Neuronal stem cell (in vitro differentiated cells): ENCODE measurements at regions not wholly inside any gene's neighbourhood (a gene's known extent, or its start where the extent isn't known, plus 50 kb on each side); places are given as distances from the start of the nearest gene placed in this dataset.
A peak's percentile ranks its signal among the peaks of the same experiment; 100 is the strongest.

Experiments
- DNase-seq: peaks from one replicate; pipeline ENCODE4 v3.0.0-alpha.2; 2013; ENCODE audit warnings: low spot score
- H2AFZ ChIP-seq: one replicate; pipeline ENCODE4 v1.6.1; 2013; ENCODE audit warnings: mild to moderate bottlenecking, low read length, inconsistent platforms
- H2AK5ac ChIP-seq: 2 replicates; pipeline ENCODE4 v1.6.1; 2013; ENCODE audit warnings: low read depth, mild to moderate bottlenecking, inconsistent platforms, low read length, moderate library complexity, mixed read lengths
- H2BK120ac ChIP-seq: 2 replicates; pipeline ENCODE4 v1.6.1; 2013; ENCODE audit warnings: low read depth, mild to moderate bottlenecking, inconsistent platforms, low read length, moderate library complexity, mixed read lengths
- H2BK12ac ChIP-seq: one replicate; pipeline ENCODE4 v1.6.1; 2013; ENCODE audit warnings: low read length, inconsistent platforms
- H2BK15ac ChIP-seq: 2 replicates; pipeline ENCODE4 v1.6.1; 2013; ENCODE audit warnings: mild to moderate bottlenecking, low read length, inconsistent platforms, mixed read lengths
- H2BK5ac ChIP-seq: one replicate; pipeline ENCODE4 v1.6.1; 2013; ENCODE audit warnings: inconsistent platforms, mild to moderate bottlenecking, low read length, moderate library complexity
- H3K14ac ChIP-seq: one replicate; pipeline ENCODE4 v1.6.1; 2013; ENCODE audit warnings: low read length, inconsistent platforms
- H3K18ac ChIP-seq: 2 replicates; pipeline ENCODE4 v1.6.1; 2013; ENCODE audit warnings: low read length, inconsistent platforms
- H3K23ac ChIP-seq: 2 replicates; pipeline ENCODE4 v1.6.1; 2013; ENCODE audit warnings: low read depth, mild to moderate bottlenecking, mixed read lengths, low read length, inconsistent platforms; ENCODE audit not compliant: poor library complexity
- H3K27ac ChIP-seq: replicated peaks from 3 replicates; pipeline ENCODE4 v1.5.1; 2013; ENCODE audit warnings: low read length, inconsistent platforms
- H3K27me3 ChIP-seq, 3 experiments: 2 replicates each; pipeline ENCODE4 v1.6.1; 2013; ENCODE audit warnings: low read length in 3 of 3, mild to moderate bottlenecking in 2 of 3, inconsistent platforms in 1 of 3, low read depth in 1 of 3, mixed read lengths in 1 of 3, moderate library complexity in 1 of 3; ENCODE audit not compliant: control insufficient read depth in 3 of 3, insufficient read depth in 3 of 3
- H3K36me3 ChIP-seq, 2 donors: replicated peaks in 1 of 2; 2 replicates each; pipeline ENCODE4 v1.6.1; 2013; ENCODE audit warnings: low read length in 2 of 2; ENCODE audit not compliant: control insufficient read depth in 2 of 2, insufficient read depth in 2 of 2
- H3K4ac ChIP-seq: 2 replicates; pipeline ENCODE4 v1.6.1; 2013; ENCODE audit warnings: inconsistent platforms, mild to moderate bottlenecking, low read length, moderate library complexity
- H3K4me1 ChIP-seq, 2 donors: 1 replicate in 1 of 2; 2 replicates in 1 of 2; pipeline ENCODE4 v1.6.1; 2013; ENCODE audit warnings: low read length in 2 of 2, low read depth in 1 of 2; ENCODE audit not compliant: control insufficient read depth in 2 of 2, insufficient read depth in 1 of 2
- H3K4me2 ChIP-seq: one replicate; pipeline ENCODE4 v1.6.1; 2013; ENCODE audit warnings: mild to moderate bottlenecking, low read length, inconsistent platforms; ENCODE audit not compliant: insufficient read depth, poor library complexity, severe bottlenecking
- H3K4me3 ChIP-seq, 2 donors: 2 replicates each; pipeline ENCODE4 v1.5.1; 2013; ENCODE audit warnings: low read length in 2 of 2, mild to moderate bottlenecking in 2 of 2, inconsistent platforms in 1 of 2, moderate library complexity in 1 of 2
- H3K79me1 ChIP-seq: one replicate; pipeline ENCODE4 v1.6.1; 2013; ENCODE audit warnings: low read depth, mild to moderate bottlenecking, inconsistent platforms, low read length, moderate library complexity
- H3K9ac ChIP-seq: one replicate; pipeline ENCODE4 v1.6.1; 2013; ENCODE audit warnings: mild to moderate bottlenecking, low read depth, low read length, inconsistent platforms; ENCODE audit not compliant: poor library complexity
- H3K9me3 ChIP-seq, 2 donors: replicated peaks in 1 of 2; 2 replicates each; pipeline versions ENCODE3 to v1.6.1; 2013; ENCODE audit warnings: low read length in 2 of 2, mild to moderate bottlenecking in 2 of 2, inconsistent platforms in 1 of 2, low read depth in 1 of 2, mixed read lengths in 1 of 2, moderate library complexity in 1 of 2; ENCODE audit not compliant: control insufficient read depth in 2 of 2, insufficient read depth in 1 of 2
- H4K8ac ChIP-seq: one replicate; pipeline ENCODE4 v1.6.1; 2013; ENCODE audit warnings: low read depth, mild to moderate bottlenecking, inconsistent platforms, low read length, moderate library complexity
- H4K91ac ChIP-seq: one replicate; pipeline ENCODE4 v1.6.1; 2013; ENCODE audit warnings: low read length, low read depth, mild to moderate bottlenecking, inconsistent platforms; ENCODE audit not compliant: poor library complexity
- whole genome bisulfite sequencing, 2 donors: extraction: QIAGEN DNeasy Blood & Tissue Kit; methylation state at CpG; one replicate each; pipeline ENCODE4 v1.1.7; 2013; ENCODE audit warnings: missing lambda C conversion rate in 2 of 2, mixed read lengths in 1 of 2; ENCODE audit not compliant: insufficient read length in 2 of 2, insufficient replicate concordance in 1 of 2; ENCODE audit errors: extremely low coverage in 2 of 2; 5-methylcytosine and 5-hydroxymethylcytosine counted together

DNA sequence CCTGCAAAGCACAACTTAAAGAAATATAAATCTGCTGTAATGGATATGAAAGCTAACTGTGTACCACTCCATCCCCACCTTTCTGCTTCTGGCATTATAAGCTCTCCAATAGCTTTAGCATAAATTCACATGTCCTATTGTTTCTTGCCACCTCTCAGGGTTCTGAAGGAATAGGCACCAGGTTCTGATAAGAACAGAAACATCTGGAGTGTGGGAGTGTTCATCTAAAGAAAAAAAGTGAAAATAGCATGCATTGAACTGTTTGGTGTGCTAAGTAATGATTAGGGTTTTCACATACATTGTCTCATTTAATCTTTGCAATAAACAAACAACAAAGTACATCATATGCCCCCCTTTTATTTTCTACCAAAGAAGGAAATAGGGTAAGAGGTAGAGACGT is 72.3 kb downstream of the FAM76B start:
- H4K8ac ChIP-seq, result no peak overlapping the region
- H3K9me3 ChIP-seq, result no peaks in the 10 kb centered on the region
- H3K79me1 ChIP-seq, result no peaks in the 10 kb centered on the region
- no peak overlapping the region for H3K4me2 ChIP-seq
- no peak overlapping the region for H3K18ac ChIP-seq
- H3K4me3 ChIP-seq, result no peak overlapping the region
- no peaks in the 10 kb centered on the region for H3K27me3 ChIP-seq
- no peaks in the 10 kb centered on the region for H3K36me3 ChIP-seq
- no peak overlapping the region for H3K9ac ChIP-seq
- no CpG with 5 or more reads among the region's 1 CpG for WGBS, 2 donors
- no peak overlapping the region for H2AK5ac ChIP-seq
- no peak overlapping the region for H2BK120ac ChIP-seq
- H3K14ac ChIP-seq, result no peak overlapping the region
- no peak overlapping the region for H3K4ac ChIP-seq
- H3K23ac ChIP-seq, result no peak overlapping the region
- H2BK15ac ChIP-seq, result no peak overlapping the region
- H3K27ac ChIP-seq, result no peak overlapping the region
- no peak overlapping the region for H2AFZ ChIP-seq
- no peak overlapping the region for H2BK5ac ChIP-seq
- no peak for DNase-seq
- no peak overlapping the region for H4K91ac ChIP-seq
- H3K4me1 ChIP-seq, result peaks cover 2 to 3% of the 10 kb centered on the region in 2 donors
- no peak overlapping the region for H2BK12ac ChIP-seq

- no peak overlapping the region for H2BK120ac ChIP-seq
- H3K27me3 ChIP-seq, result no peaks in the 10 kb centered on the region
- H3K23ac ChIP-seq, result no peak overlapping the region
- no CpG with 5 or more reads among the region's 3 CpGs for WGBS, 2 donors
- no peak for DNase-seq
- H3K14ac ChIP-seq, result no peak overlapping the region
- H2BK12ac ChIP-seq, result no peak overlapping the region
- no peak overlapping the region for H3K9ac ChIP-seq
- no peak overlapping the region for H2BK15ac ChIP-seq
- H3K4ac ChIP-seq, result no peak overlapping the region
- no peaks in the 10 kb centered on the region for H3K79me1 ChIP-seq
- H3K4me2 ChIP-seq, result no peak overlapping the region
- peak overlapping the region; percentile 48 for H2AFZ ChIP-seq
- H3K4me1 ChIP-seq, result peaks cover 2 to 6% of the 10 kb centered on the region in 2 donors
- no peaks in the 10 kb centered on the region for H3K36me3 ChIP-seq
- no peak overlapping the region for H2AK5ac ChIP-seq
- no peak overlapping the region for H4K91ac ChIP-seq
- no peak overlapping the region for H3K27ac ChIP-seq
- no peak overlapping the region for H3K18ac ChIP-seq
- H3K4me3 ChIP-seq, result no peak overlapping the region
- no peak overlapping the region for H4K8ac ChIP-seq
- no peak overlapping the region for H2BK5ac ChIP-seq
- H3K9me3 ChIP-seq, result no peaks in the 10 kb centered on the region
Measured at GRCh38 chr11:95716266-95716665, 73.3 kb downstream of the FAM76B start.

GRCh38 chr11:95715777-95716241 is 73.8 kb downstream of the FAM76B start:
- WGBS, 2 donors, result no CpG with 5 or more reads among the region's 2 CpGs
- no peak overlapping the region for H3K27ac ChIP-seq
- DNase-seq, result no peak

GRCh38 chr11:95714843-95715776 is 74.5 kb downstream of the FAM76B start:
- no CpG with 5 or more reads among the region's 5 CpGs for WGBS, 2 donors
- Histone ChIP-seq H3K4me2 (no peak overlapping the region), H3K27ac (no peak overlapping the region), H2AK5ac (no peak overlapping the region), H3K9me3 (no peaks in the 10 kb centered on the region), H3K4me3 (no peak overlapping the region), H4K8ac (no peak overlapping the region), H2BK12ac (no peak overlapping the region), H2BK15ac (no peak overlapping the region), H4K91ac (no peak overlapping the region), H2BK5ac (no peak overlapping the region), H3K18ac (no peak overlapping the region), H3K79me1 (no peaks in the 10 kb centered on the region), H3K14ac (no peak overlapping the region), H3K23ac (no peak overlapping the region), H3K4ac (no peak overlapping the region), H3K36me3 (no peaks in the 10 kb centered on the region), H2AFZ (peak overlapping the region; percentile 48), H3K27me3 (no peaks in the 10 kb centered on the region), H3K4me1 (peaks cover 4 to 6% of the 10 kb centered on the region in 2 donors), H3K9ac (no peak overlapping the region), H2BK120ac (no peak overlapping the region)
- no peak for DNase-seq

More at GRCh38 chr11:95715777-95716241, 73.8 kb downstream of the FAM76B start:
- H3K4ac ChIP-seq, result no peak overlapping the region
- no peaks in the 10 kb centered on the region for H3K27me3 ChIP-seq
- no peak overlapping the region for H2BK120ac ChIP-seq
- H3K4me1 ChIP-seq, result peaks cover 4 to 6% of the 10 kb centered on the region in 2 donors
- H2AK5ac ChIP-seq, result no peak overlapping the region
- H2BK5ac ChIP-seq, result no peak overlapping the region
- H4K8ac ChIP-seq, result no peak overlapping the region
- H3K23ac ChIP-seq, result no peak overlapping the region
- no peak overlapping the region for H3K9ac ChIP-seq
- no peak overlapping the region for H2BK15ac ChIP-seq
- H3K36me3 ChIP-seq, result no peaks in the 10 kb centered on the region
- no peaks in the 10 kb centered on the region for H3K79me1 ChIP-seq
- no peak overlapping the region for H2BK12ac ChIP-seq
- H3K18ac ChIP-seq, result no peak overlapping the region
- H3K9me3 ChIP-seq, result no peaks in the 10 kb centered on the region
- no peak overlapping the region for H3K14ac ChIP-seq
- H3K4me2 ChIP-seq, result no peak overlapping the region
- H2AFZ ChIP-seq, result peak overlapping the region; percentile 48
- no peak overlapping the region for H4K91ac ChIP-seq
- no peak overlapping the region for H3K4me3 ChIP-seq
